ENCODE measurements at regions not wholly inside any gene's neighbourhood (a gene's known extent, or its start where the extent isn't known, plus 50 kb on each side); places are given as distances from the start of the nearest gene placed in this dataset.

GRCh38 chr17:83187782-83188311, 108.4 kb downstream of the METRNL start:
- H3K27ac ChIP-seq (ENCODE audit: low read length) = no peak overlapping the region
- no peak for ATAC-seq (ENCODE audit: insufficient read depth, low read depth)
- no peak overlapping the region for H2AFZ ChIP-seq (ENCODE audit: low read depth, low read length)

GRCh38 chr17:83189044-83190003, 109.9 kb downstream of the METRNL start:
- Histone ChIP-seq H3K79me2 (ENCODE audit: insufficient read depth, low read length) (no peaks in the 10 kb centered on the region), H3K9me3 (ENCODE audit: insufficient read depth, low read length, severe bottlenecking) (no peaks in the 10 kb centered on the region), H3K36me3 (ENCODE audit: insufficient read depth, low read length) (no peaks in the 10 kb centered on the region), H3K9ac (ENCODE audit: low read depth, low read length) (no peak overlapping the region), H4K20me1 (ENCODE audit: insufficient read depth, low read length) (no peaks in the 10 kb centered on the region; the same call in 1 of the 2 replicates), H3K4me3 (ENCODE audit: low read depth in 1 of 2, low read length in 2 of 2) (no peak overlapping the region), H3K4me1 (ENCODE audit: insufficient read depth, low read length) (peaks cover 10% of the 10 kb centered on the region), H3K4me2 (ENCODE audit: insufficient read depth, low read length) (no peak overlapping the region), H3K27ac (ENCODE audit: low read length) (no peak overlapping the region), H2AFZ (ENCODE audit: low read depth, low read length) (no peak overlapping the region), H3K27me3 (ENCODE audit: insufficient read depth, low read length, poor library complexity) (peaks cover 3% of the 10 kb centered on the region)
- DNase-seq = peak; percentile 1
- TF ChIP-seq CTCF (IDR thresholded peaks at IDR 0.05; ENCODE audit: borderline replicate concordance, extremely low read depth, low read length, poor library complexity, severe bottlenecking) (no peak), EZH2 (IDR thresholded peaks at IDR 0.05; ENCODE audit: borderline replicate concordance, low read depth, low read length, severe bottlenecking) (no peak)
- no peak for ATAC-seq (ENCODE audit: insufficient read depth, low read depth)

More at GRCh38 chr17:83187782-83188311, 108.4 kb downstream of the METRNL start:
- H4K20me1 ChIP-seq (ENCODE audit: insufficient read depth, low read length) = no peaks in the 10 kb centered on the region
- no peak overlapping the region for H3K9ac ChIP-seq (ENCODE audit: low read depth, low read length)
- no peaks in the 10 kb centered on the region for H3K36me3 ChIP-seq (ENCODE audit: insufficient read depth, low read length)
- H3K4me2 ChIP-seq (ENCODE audit: insufficient read depth, low read length) = no peak overlapping the region
- H3K79me2 ChIP-seq (ENCODE audit: insufficient read depth, low read length) = no peaks in the 10 kb centered on the region
- no peak for DNase-seq
- no peaks in the 10 kb centered on the region for H3K9me3 ChIP-seq (ENCODE audit: insufficient read depth, low read length, severe bottlenecking)
- no peaks in the 10 kb centered on the region for H3K4me1 ChIP-seq (ENCODE audit: insufficient read depth, low read length)
- TF ChIP-seq EZH2 (IDR thresholded peaks at IDR 0.05; ENCODE audit: borderline replicate concordance, low read depth, low read length, severe bottlenecking) = no peak
- no peak for TF ChIP-seq CTCF (IDR thresholded peaks at IDR 0.05; ENCODE audit: borderline replicate concordance, extremely low read depth, low read length, poor library complexity, severe bottlenecking)
- H3K27me3 ChIP-seq (ENCODE audit: insufficient read depth, low read length, poor library complexity) = peaks cover 3% of the 10 kb centered on the region
- no peak overlapping the region for H3K4me3 ChIP-seq (ENCODE audit: low read depth in 1 of 2, low read length in 2 of 2)

GRCh38 chr17:83190004-83190385, 110.6 kb downstream of the METRNL start:
- Histone ChIP-seq H3K79me2 (ENCODE audit: insufficient read depth, low read length) (no peaks in the 10 kb centered on the region), H3K27ac (ENCODE audit: low read length) (no peak overlapping the region), H3K4me2 (ENCODE audit: insufficient read depth, low read length) (no peak overlapping the region), H4K20me1 (ENCODE audit: insufficient read depth, low read length) (no peaks in the 10 kb centered on the region; the same call in 1 of the 2 replicates), H3K27me3 (ENCODE audit: insufficient read depth, low read length, poor library complexity) (peaks cover 1% of the 10 kb centered on the region), H3K4me3 (ENCODE audit: low read depth in 1 of 2, low read length in 2 of 2) (no peak overlapping the region), H3K9me3 (ENCODE audit: insufficient read depth, low read length, severe bottlenecking) (no peaks in the 10 kb centered on the region), H3K36me3 (ENCODE audit: insufficient read depth, low read length) (no peaks in the 10 kb centered on the region), H3K4me1 (ENCODE audit: insufficient read depth, low read length) (peaks cover 10% of the 10 kb centered on the region), H3K9ac (ENCODE audit: low read depth, low read length) (no peak overlapping the region), H2AFZ (ENCODE audit: low read depth, low read length) (no peak overlapping the region)
- no peak for DNase-seq
- TF ChIP-seq CTCF (IDR thresholded peaks at IDR 0.05; ENCODE audit: borderline replicate concordance, extremely low read depth, low read length, poor library complexity, severe bottlenecking) = no peak
- TF ChIP-seq EZH2 (IDR thresholded peaks at IDR 0.05; ENCODE audit: borderline replicate concordance, low read depth, low read length, severe bottlenecking) = no peak
- no peak for ATAC-seq (ENCODE audit: insufficient read depth, low read depth)

All from DND-41 (cell line).